B cell (primary cell): ENCODE measurements at regions not wholly inside any gene's neighbourhood (a gene's known extent, or its start where the extent isn't known, plus 50 kb on each side); places are given as distances from the start of the nearest gene placed in this dataset.

ENCODE experiments used
- ATAC-seq: fragments of 200-7000 bp; cut with Tn5 transposase; one replicate; pipeline ENCODE4 v1.10.0; 2021; ENCODE audit warnings: low read depth, mild to moderate bottlenecking, moderate number of reproducible peaks, moderate library complexity
- CTCF ChIA-PET: fragments of 350-600 bp; sonication (Branson Sonifier 250); formaldehyde crosslinking; loops from one replicate; lab custom pipeline; 2021; ENCODE audit warnings: antibody characterized with exemption, inconsistent platforms; lab: Charles Lee
- POLR2A ChIA-PET: fragments of 350-600 bp; sonication (Branson Sonifier 250); formaldehyde crosslinking; loops from one replicate; lab custom pipeline; 2021; ENCODE audit warnings: antibody characterized with exemption; lab: Charles Lee
- DNase-seq: peaks from one replicate; pipeline ENCODE4 v3.0.0; 2013
- H2AFZ ChIP-seq: 2 replicates; pipeline ENCODE4 v1.6.1; 2012; ENCODE audit warnings: mild to moderate bottlenecking, low read depth, low read length; ENCODE audit not compliant: insufficient read depth, poor library complexity, severe bottlenecking
- H3K27ac ChIP-seq, 2 donors: 1 replicate in 1 of 2; 2 replicates in 1 of 2; pipeline ENCODE4 v1.5.1; 2012 to 2013; ENCODE audit warnings: low read length in 2 of 2, mild to moderate bottlenecking in 2 of 2, moderate library complexity in 1 of 2
- H3K27me3 ChIP-seq, 4 experiments: fragments of 200-600 bp in 1 of 4; sonication (generic) in 1 of 4; replicated peaks in 1 of 4; 1 replicate in 2 of 4; 2 replicates in 2 of 4; pipeline versions ENCODE4 v1.6.1 to v1.7.0; 2013 to 2016; ENCODE audit warnings: low read length in 3 of 4, mild to moderate bottlenecking in 2 of 4, mixed read lengths in 1 of 4, moderate library complexity in 1 of 4; ENCODE audit not compliant: insufficient read depth in 4 of 4, control insufficient read depth in 3 of 4; ENCODE audit errors: control extremely low read depth in 1 of 4
- H3K36me3 ChIP-seq, 2 experiments: replicated peaks in 1 of 2; 1 replicate in 1 of 2; 2 replicates in 1 of 2; pipeline versions ENCODE4 v1.6.1 to v1.7.1; 2013; ENCODE audit warnings: low read length in 1 of 2; ENCODE audit not compliant: insufficient read depth in 2 of 2, control insufficient read depth in 1 of 2; ENCODE audit errors: control extremely low read depth in 1 of 2, extremely low read depth in 1 of 2
- H3K4me1 ChIP-seq, 2 donors: fragments of 200-600 bp in 1 of 2; sonication (generic) in 1 of 2; 1 replicate in 1 of 2; 2 replicates in 1 of 2; pipeline versions ENCODE4 v1.5.1 to v1.6.1; 2013 to 2017; ENCODE audit warnings: low read length in 2 of 2; ENCODE audit not compliant: control insufficient read depth in 2 of 2, insufficient read depth in 2 of 2
- H3K4me2 ChIP-seq: replicated peaks from 2 replicates; pipeline ENCODE3; 2012; ENCODE audit warnings: mild to moderate bottlenecking, low read depth, low read length; ENCODE audit not compliant: poor library complexity, severe bottlenecking
- H3K4me3 ChIP-seq, 5 experiments: fragments of 200-600 bp in 1 of 5; sonication (generic) in 1 of 5; 1 replicate in 3 of 5; 2 replicates in 2 of 5; pipeline versions ENCODE4 v1.5.1 to v1.7.0; 2011 to 2016; ENCODE audit warnings: low read length in 4 of 5, mild to moderate bottlenecking in 4 of 5, low read depth in 2 of 5, control low read depth in 1 of 5, moderate library complexity in 1 of 5; ENCODE audit not compliant: insufficient read depth in 1 of 5; ENCODE audit errors: control extremely low read depth in 1 of 5, extremely low read depth in 1 of 5
- H3K79me2 ChIP-seq: fragments of 200-600 bp; sonication (generic); one replicate; pipeline ENCODE4 v1.6.0; 2016; ENCODE audit warnings: low read length; ENCODE audit not compliant: control insufficient read depth, insufficient read depth
- H3K9ac ChIP-seq: fragments of 200-600 bp; sonication (generic); 2 replicates; pipeline ENCODE4 v1.6.1; 2017; ENCODE audit warnings: mild to moderate bottlenecking, low read length, moderate library complexity
- H3K9me3 ChIP-seq, 3 donors: one replicate each; pipeline versions ENCODE4 v1.6.1 to v1.7.1; 2013; ENCODE audit warnings: low read length in 2 of 3; ENCODE audit not compliant: control insufficient read depth in 2 of 3, insufficient read depth in 1 of 3; ENCODE audit errors: control extremely low read depth in 1 of 3
- H4K20me1 ChIP-seq: 2 replicates; pipeline ENCODE4 v1.6.0; 2012; ENCODE audit warnings: mild to moderate bottlenecking, low read length; ENCODE audit not compliant: insufficient read depth, control insufficient read depth, poor library complexity, severe bottlenecking
- H3K27ac Mint-ChIP-seq: one replicate; pipeline ENCODE4 v1.8.0; 2021; ENCODE audit warnings: mixed read lengths
- H3K27me3 Mint-ChIP-seq: one replicate; pipeline ENCODE4 v1.8.0; 2021; ENCODE audit warnings: mixed read lengths
- H3K4me1 Mint-ChIP-seq: one replicate; pipeline ENCODE4 v1.8.0; 2021; ENCODE audit warnings: mixed read lengths
- H3K4me3 Mint-ChIP-seq: one replicate; pipeline ENCODE4 v1.8.0; 2021; ENCODE audit warnings: mixed read lengths
- H3K9me3 Mint-ChIP-seq: one replicate; pipeline ENCODE4 v1.8.0; 2022; ENCODE audit warnings: mixed read lengths; ENCODE audit not compliant: insufficient read depth
- EZH2 ChIP-seq: IDR thresholded peaks from 2 replicates; pipeline ENCODE4 v1.6.1; 2012; ENCODE audit warnings: borderline replicate concordance, low read depth, mild to moderate bottlenecking, moderate library complexity, low read length; ENCODE audit not compliant: insufficient read depth, poor library complexity, severe bottlenecking
- WGBS: methylation state at CpG from one replicate; pipeline ENCODE4 v1.1.5; 2013; ENCODE audit warnings: missing lambda C conversion rate; ENCODE audit not compliant: insufficient coverage; 5-methylcytosine and 5-hydroxymethylcytosine counted together
- intact Hi-C: fragments of 100-400 bp; cut with micrococcal nuclease; formaldehyde crosslinking; loops from one replicate; pipeline ENCODE4 v1.10.0; 2022
- TF ChIP-seq, protein P1 (sequence below): fragments of 200-600 bp; IDR thresholded peaks from one replicate; pipeline ENCODE4 v1.8.0; 2022; ENCODE audit warnings: antibody characterized with exemption, mild to moderate bottlenecking

DNA sequence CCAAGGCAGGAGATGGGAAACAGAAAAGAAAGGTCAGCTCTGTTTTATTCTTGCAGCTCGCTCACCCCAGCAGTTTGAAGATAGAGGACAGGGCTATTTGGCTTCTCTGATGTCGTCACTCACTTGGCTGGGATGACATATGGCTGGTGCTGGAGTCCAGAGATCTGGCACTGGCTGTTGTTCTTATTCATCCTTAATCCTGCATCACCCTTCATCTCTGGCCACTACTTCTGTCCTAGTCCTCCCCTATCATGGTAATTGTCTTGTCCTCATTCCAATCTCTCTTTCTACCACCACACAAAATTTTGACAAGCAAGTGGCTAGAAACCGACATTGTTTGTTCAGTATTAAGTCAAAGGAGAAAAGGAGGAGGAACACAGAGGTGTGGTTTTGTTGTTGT lies 103.8 kb upstream of the PDE4B start:
- no peaks in the 10 kb centered on the region for H3K9me3 Mint-ChIP-seq

DNA sequence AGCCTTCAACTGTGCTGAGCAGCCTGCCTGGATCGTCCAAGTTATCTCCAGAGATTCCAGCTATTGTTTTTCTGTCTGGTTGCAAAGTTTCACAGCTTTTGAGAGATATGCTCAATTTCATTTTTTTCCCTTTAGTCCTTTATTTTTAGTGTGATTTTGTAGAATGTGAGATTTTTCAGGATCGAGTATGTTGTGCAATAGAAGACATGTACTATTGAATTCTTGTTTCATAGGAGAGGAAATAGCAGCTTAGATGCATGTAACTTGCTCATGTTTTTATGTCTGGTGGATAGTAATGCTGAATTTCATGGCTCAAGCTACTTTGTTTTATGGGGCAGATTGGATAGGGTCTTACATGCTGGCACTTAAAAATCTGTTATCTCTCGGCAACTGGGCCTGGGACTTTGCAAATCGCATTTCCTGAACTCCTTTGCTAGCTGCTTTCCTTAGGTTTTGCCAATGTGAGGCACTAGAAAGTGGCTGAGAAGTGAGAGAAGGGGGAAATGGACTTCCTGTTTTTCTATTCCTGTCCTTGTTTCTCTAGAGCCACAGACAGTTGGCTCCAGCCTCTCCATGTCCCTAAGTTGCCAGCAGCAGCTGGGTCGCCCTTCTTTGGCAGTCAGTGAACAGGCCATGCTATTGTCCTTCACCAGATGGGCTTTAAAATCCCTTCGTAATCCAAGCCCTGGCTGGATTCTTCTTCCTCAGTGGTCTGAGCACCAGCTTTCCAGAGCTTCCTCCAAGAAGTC lies 101.4 kb upstream of the PDE4B start:
- intact Hi-C loops, result no loop called here
- Histone ChIP-seq H3K27ac (no peak overlapping the region), H3K79me2 (no peaks in the 10 kb centered on the region), H3K9ac (no peak overlapping the region), H3K27me3 (no peaks in the 10 kb centered on the region), H2AFZ (no peak overlapping the region), H3K4me1 (no peaks in the 10 kb centered on the region), H3K4me3 (no peak overlapping the region), H3K36me3 (no peaks in the 10 kb centered on the region), H4K20me1 (no peaks in the 10 kb centered on the region), H3K4me2 (no peak overlapping the region), H3K9me3 (no peaks in the 10 kb centered on the region)
- POLR2A ChIA-PET, result no interaction called here
- Mint-ChIP-seq H3K4me3 (no peak overlapping the region), H3K4me1 (no peaks in the 10 kb centered on the region), H3K27me3 (peaks cover 14% of the 10 kb centered on the region), H3K27ac (no peak overlapping the region), H3K9me3 (no peaks in the 10 kb centered on the region)
- CTCF ChIA-PET, result interaction anchor here (2.6 kb wide), 1 partner anchor 13 kb away, joined by 9 read pairs; no protein-coding TSS in a partner anchor
- ATAC-seq, result no peak
- 38% methylated on average over 4 of the region's 6 CpGs for WGBS
- TF ChIP-seq, protein P1, sequence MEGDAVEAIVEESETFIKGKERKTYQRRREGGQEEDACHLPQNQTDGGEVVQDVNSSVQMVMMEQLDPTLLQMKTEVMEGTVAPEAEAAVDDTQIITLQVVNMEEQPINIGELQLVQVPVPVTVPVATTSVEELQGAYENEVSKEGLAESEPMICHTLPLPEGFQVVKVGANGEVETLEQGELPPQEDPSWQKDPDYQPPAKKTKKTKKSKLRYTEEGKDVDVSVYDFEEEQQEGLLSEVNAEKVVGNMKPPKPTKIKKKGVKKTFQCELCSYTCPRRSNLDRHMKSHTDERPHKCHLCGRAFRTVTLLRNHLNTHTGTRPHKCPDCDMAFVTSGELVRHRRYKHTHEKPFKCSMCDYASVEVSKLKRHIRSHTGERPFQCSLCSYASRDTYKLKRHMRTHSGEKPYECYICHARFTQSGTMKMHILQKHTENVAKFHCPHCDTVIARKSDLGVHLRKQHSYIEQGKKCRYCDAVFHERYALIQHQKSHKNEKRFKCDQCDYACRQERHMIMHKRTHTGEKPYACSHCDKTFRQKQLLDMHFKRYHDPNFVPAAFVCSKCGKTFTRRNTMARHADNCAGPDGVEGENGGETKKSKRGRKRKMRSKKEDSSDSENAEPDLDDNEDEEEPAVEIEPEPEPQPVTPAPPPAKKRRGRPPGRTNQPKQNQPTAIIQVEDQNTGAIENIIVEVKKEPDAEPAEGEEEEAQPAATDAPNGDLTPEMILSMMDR, result no peak
- no peak for TF ChIP-seq EZH2
- no peak for DNase-seq

More for the DNA sequence above, 103.8 kb upstream of the PDE4B start:
- Mint-ChIP-seq H3K4me1 (no peaks in the 10 kb centered on the region), H3K27ac (no peak overlapping the region), H3K4me3 (no peak overlapping the region), H3K27me3 (peaks cover 24% of the 10 kb centered on the region)
- no peaks in the 10 kb centered on the region for H3K9me3 ChIP-seq
- no peak for TF ChIP-seq EZH2
- TF ChIP-seq, protein P1, result no peak
- ATAC-seq, result no peak
- H3K9ac ChIP-seq, result no peak overlapping the region
- intact Hi-C loops, result no loop called here
- no peak overlapping the region for H3K27ac ChIP-seq
- no peak overlapping the region for H2AFZ ChIP-seq
- no peaks in the 10 kb centered on the region for H3K4me1 ChIP-seq
- no peak overlapping the region for H3K4me3 ChIP-seq
- H3K27me3 ChIP-seq, result no peaks in the 10 kb centered on the region
- no peak for DNase-seq
- POLR2A ChIA-PET, result no interaction called here
- 60% methylated on average over 2 of the region's 3 CpGs for WGBS
- no peaks in the 10 kb centered on the region for H4K20me1 ChIP-seq
- CTCF ChIA-PET, result interaction anchor here (0.7 to 2.3 kb wide), 5 partner anchors 8 to 1420 kb away, joined by 3 to 20 read pairs (median 5); no protein-coding TSS in a partner anchor
- H3K36me3 ChIP-seq, result no peaks in the 10 kb centered on the region
- H3K4me2 ChIP-seq, result no peak overlapping the region
- no peaks in the 10 kb centered on the region for H3K79me2 ChIP-seq
